HepG2 (cell line): ENCODE measurements at regions not wholly inside any gene's neighbourhood (a gene's known extent, or its start where the extent isn't known, plus 50 kb on each side); places are given as distances from the start of the nearest gene placed in this dataset.

ENCODE experiments used
- ATAC-seq: fragments of 200-7000 bp; cut with Tn5 transposase; 3 replicates; pipeline ENCODE4 v1.9.1; 2020; ENCODE audit warnings: mild to moderate bottlenecking, moderate library complexity
- BruUV-seq: library from RNA; stranded (reverse); fragments of 400-500 nt; replicated peaks from 2 replicates; lab custom pipeline; 2021; lab: Mats Ljungman, UMichigan
- CTCF ChIA-PET: fragments of 300-600 bp; formaldehyde crosslinking; extraction: SDS; loops from one replicate; lab custom pipeline; 2021; ENCODE audit warnings: low total read pairs, inconsistent platforms, low intra/inter-chr PET ratio; lab: Yijun Ruan, JAX
- POLR2A ChIA-PET: fragments of 350-600 bp; sonication (Branson Sonifier 250); formaldehyde crosslinking; loops from one replicate; lab custom pipeline; 2020; ENCODE audit warnings: antibody characterized with exemption, inconsistent platforms; lab: Yijun Ruan, JAX
- DNase-seq: peaks from one replicate; pipeline ENCODE4 v3.0.0-alpha.2; 2015; ENCODE audit warnings: low spot score
- FAIRE-seq: peaks from 3 replicates; lab custom pipeline; 2011; peaks lifted over from hg19 to GRCh38; lab: Jason Lieb, UNC
- H2AFZ ChIP-seq: one replicate; pipeline ENCODE4 v1.6.1; 2011; ENCODE audit warnings: low read length, inconsistent platforms
- H3K27ac ChIP-seq: fragments of 300-600 bp; 3 replicates; pipeline ENCODE4 v1.8.0; 2011; ENCODE audit warnings: mixed run types, mild to moderate bottlenecking, mixed read lengths, low read length, inconsistent platforms; ENCODE audit not compliant: insufficient read depth; ENCODE audit errors: extremely low read length
- H3K27me3 ChIP-seq, 2 experiments: fragments of 200-600 bp in 1 of 2; 2 replicates in 1 of 2; 3 replicates in 1 of 2; pipeline versions ENCODE4 v1.6.0 to v1.8.0; 2011; ENCODE audit warnings: low read length in 2 of 2, mild to moderate bottlenecking in 2 of 2, moderate library complexity in 2 of 2, inconsistent platforms in 1 of 2; ENCODE audit not compliant: insufficient read depth in 2 of 2, control insufficient read depth in 1 of 2
- H3K36me3 ChIP-seq, 2 experiments: fragments of 200-600 bp in 1 of 2; replicated peaks in 1 of 2; 2 replicates in 1 of 2; 3 replicates in 1 of 2; pipeline versions ENCODE4 v1.5.1 to v1.8.0; 2011; ENCODE audit warnings: low read length in 2 of 2, inconsistent platforms in 1 of 2; ENCODE audit not compliant: insufficient read depth in 2 of 2, control insufficient read depth in 1 of 2
- H3K4me1 ChIP-seq: 2 replicates; pipeline ENCODE4 v1.5.1; 2012; ENCODE audit warnings: low read length, inconsistent platforms; ENCODE audit not compliant: insufficient read depth
- H3K4me2 ChIP-seq: 2 replicates; pipeline ENCODE4 v1.6.0; 2011; ENCODE audit warnings: low read depth, low read length, inconsistent platforms
- H3K4me3 ChIP-seq, 3 experiments: fragments of 200-600 bp in 1 of 3; sonication (generic), shearing (Covaris generic) in 1 of 3; replicated peaks in 1 of 3; 2 replicates each; pipeline ENCODE4 v1.5.1; 2011 to 2016; ENCODE audit warnings: low read length in 3 of 3, inconsistent platforms in 2 of 3, low read depth in 2 of 3, mild to moderate bottlenecking in 2 of 3, control low read depth in 1 of 3, mixed read lengths in 1 of 3; ENCODE audit not compliant: insufficient read depth in 1 of 3
- H3K79me2 ChIP-seq: one replicate; pipeline ENCODE4 v1.6.1; 2011; ENCODE audit warnings: low read length, inconsistent platforms; ENCODE audit not compliant: insufficient read depth
- H3K9ac ChIP-seq: 2 replicates; pipeline ENCODE4 v1.6.0; 2011; ENCODE audit warnings: mild to moderate bottlenecking, low read depth, low read length, inconsistent platforms; ENCODE audit not compliant: insufficient read depth
- H3K9me3 ChIP-seq: 2 replicates; pipeline ENCODE4 v1.5.1; 2012; ENCODE audit warnings: mild to moderate bottlenecking, low read length
- H4K20me1 ChIP-seq: 2 replicates; pipeline ENCODE4 v1.6.0; 2011; ENCODE audit warnings: inconsistent platforms, mild to moderate bottlenecking, low read length, moderate library complexity; ENCODE audit not compliant: insufficient read depth
- ATF2 ChIP-seq: sonication (generic); formaldehyde crosslinking; IDR thresholded peaks from 2 replicates; pipeline ENCODE4 v1.4.0; 2020; ENCODE audit warnings: missing genetic modification reagents
- HNRNPLL ChIP-seq: fragments of 200-400 bp; formaldehyde crosslinking; IDR thresholded peaks from 2 replicates; pipeline ENCODE4 v1.6.1; 2017; ENCODE audit warnings: mild to moderate bottlenecking, low read depth, low read length; ENCODE audit not compliant: poor library complexity, severe bottlenecking
- SPEN ChIP-seq: sonication (generic); formaldehyde crosslinking; IDR thresholded peaks from 2 replicates; pipeline ENCODE4 v1.5.1; 2020; ENCODE audit warnings: low read depth, mild to moderate bottlenecking, missing genetic modification reagents
- ZNF430 ChIP-seq: sonication (generic); formaldehyde crosslinking; IDR thresholded peaks from 2 replicates; pipeline ENCODE4 v1.9.0; 2021; ENCODE audit warnings: mild to moderate bottlenecking, missing genetic modification reagents
- WGBS: methylation state at CpG from one replicate; pipeline ENCODE4 v1.1.6; 2017; ENCODE audit warnings: low lambda C conversion rate; 5-methylcytosine and 5-hydroxymethylcytosine counted together
- in situ Hi-C: cut with HindIII; loops from 2 replicates; pipeline ENCODE4 v1.10.0; 2017; ENCODE audit warnings: low pct_unique_long_range_greater_than_20kb; ENCODE audit not compliant: extremely low pct_ligation_motif_present
- intact Hi-C: fragments of 100-400 bp; cut with micrococcal nuclease; formaldehyde crosslinking; loops from one replicate; pipeline ENCODE4 v1.10.0; 2022; ENCODE audit not compliant: unreplicated experiment
- TF ChIP-seq, protein P1 (sequence below): sonication (generic); formaldehyde crosslinking; IDR thresholded peaks from 2 replicates; pipeline ENCODE4 v1.4.0; 2020; ENCODE audit warnings: missing genetic modification reagents
- TF ChIP-seq, protein P2 (sequence below): sonication (generic); formaldehyde crosslinking; IDR thresholded peaks from 2 replicates; pipeline ENCODE4 v1.9.0; 2021; ENCODE audit warnings: mild to moderate bottlenecking, missing genetic modification reagents

GRCh38 chr3:43217633-43218032 lies 68.7 kb upstream of the SNRK start:
- FAIRE-seq (no peak), ATAC-seq (no peak), DNase-seq (no peak)
- Histone ChIP-seq H3K27me3 (peaks cover 0 to 8% of the 10 kb centered on the region in 2 experiments; a peak in 1 of 5 replicates), H3K79me2 (no peaks in the 10 kb centered on the region), H3K4me3 (no peak overlapping the region), H3K27ac (no peak overlapping the region), H3K9ac (no peak overlapping the region), H3K4me2 (no peak overlapping the region), H4K20me1 (no peaks in the 10 kb centered on the region), H3K36me3 (no peaks in the 10 kb centered on the region), H2AFZ (no peak overlapping the region), H3K9me3 (no peaks in the 10 kb centered on the region), H3K4me1 (peaks cover 5% of the 10 kb centered on the region; the same call in 1 of the 2 replicates)
- BruUV-seq: no TSS peak
- intact Hi-C loops: no loop called here
- TF ChIP-seq, protein P1, sequence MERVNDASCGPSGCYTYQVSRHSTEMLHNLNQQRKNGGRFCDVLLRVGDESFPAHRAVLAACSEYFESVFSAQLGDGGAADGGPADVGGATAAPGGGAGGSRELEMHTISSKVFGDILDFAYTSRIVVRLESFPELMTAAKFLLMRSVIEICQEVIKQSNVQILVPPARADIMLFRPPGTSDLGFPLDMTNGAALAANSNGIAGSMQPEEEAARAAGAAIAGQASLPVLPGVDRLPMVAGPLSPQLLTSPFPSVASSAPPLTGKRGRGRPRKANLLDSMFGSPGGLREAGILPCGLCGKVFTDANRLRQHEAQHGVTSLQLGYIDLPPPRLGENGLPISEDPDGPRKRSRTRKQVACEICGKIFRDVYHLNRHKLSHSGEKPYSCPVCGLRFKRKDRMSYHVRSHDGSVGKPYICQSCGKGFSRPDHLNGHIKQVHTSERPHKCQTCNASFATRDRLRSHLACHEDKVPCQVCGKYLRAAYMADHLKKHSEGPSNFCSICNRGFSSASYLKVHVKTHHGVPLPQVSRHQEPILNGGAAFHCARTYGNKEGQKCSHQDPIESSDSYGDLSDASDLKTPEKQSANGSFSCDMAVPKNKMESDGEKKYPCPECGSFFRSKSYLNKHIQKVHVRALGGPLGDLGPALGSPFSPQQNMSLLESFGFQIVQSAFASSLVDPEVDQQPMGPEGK: no peak
- no peak for TF ChIP-seq ATF2 (CRISPR knock-in tag)
- in situ Hi-C loops: no loop called here
- CTCF ChIA-PET: no interaction called here
- POLR2A ChIA-PET: no interaction called here
- 50% methylated on average over 4 of the region's 4 CpGs for WGBS

DNA sequence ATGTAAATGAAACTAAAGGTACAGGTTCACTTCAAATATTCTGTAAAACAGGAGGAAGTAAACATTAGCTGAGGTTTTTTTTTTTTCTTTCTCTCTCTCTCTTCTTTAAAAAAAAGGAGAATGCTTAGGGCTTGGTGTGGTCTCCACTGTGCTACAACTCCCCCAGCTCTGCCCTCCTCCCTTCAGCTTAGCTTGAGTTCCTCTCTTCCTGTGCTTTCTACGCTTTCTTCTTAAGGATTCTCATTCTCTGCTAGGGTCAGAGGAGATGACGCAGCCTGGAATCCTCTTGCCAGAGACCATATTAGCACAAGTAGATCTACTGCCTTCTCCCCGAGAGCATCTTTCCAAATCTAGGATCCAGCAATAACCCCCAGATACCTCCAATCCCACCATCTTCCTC lies 69.1 kb upstream of the SNRK start:
- Histone ChIP-seq H3K9ac (no peak overlapping the region), H3K27me3 (peaks cover 0 to 8% of the 10 kb centered on the region in 2 experiments; a peak in 1 of 5 replicates), H4K20me1 (no peaks in the 10 kb centered on the region), H3K79me2 (no peaks in the 10 kb centered on the region), H3K4me1 (peaks cover 5% of the 10 kb centered on the region; the same call in 1 of the 2 replicates), H3K4me2 (no peak overlapping the region), H3K27ac (no peak overlapping the region), H2AFZ (no peak overlapping the region), H3K9me3 (no peaks in the 10 kb centered on the region), H3K4me3 (no peak overlapping the region), H3K36me3 (no peaks in the 10 kb centered on the region)
- no peak for ATAC-seq
- CTCF ChIA-PET: no interaction called here
- intact Hi-C loops: no loop called here
- in situ Hi-C loops: no loop called here
- BruUV-seq: no TSS peak
- TF ChIP-seq ZNF430 (no peak), HNRNPLL (no peak), SPEN (CRISPR knock-in tag) (no peak)
- TF ChIP-seq, protein P2, sequence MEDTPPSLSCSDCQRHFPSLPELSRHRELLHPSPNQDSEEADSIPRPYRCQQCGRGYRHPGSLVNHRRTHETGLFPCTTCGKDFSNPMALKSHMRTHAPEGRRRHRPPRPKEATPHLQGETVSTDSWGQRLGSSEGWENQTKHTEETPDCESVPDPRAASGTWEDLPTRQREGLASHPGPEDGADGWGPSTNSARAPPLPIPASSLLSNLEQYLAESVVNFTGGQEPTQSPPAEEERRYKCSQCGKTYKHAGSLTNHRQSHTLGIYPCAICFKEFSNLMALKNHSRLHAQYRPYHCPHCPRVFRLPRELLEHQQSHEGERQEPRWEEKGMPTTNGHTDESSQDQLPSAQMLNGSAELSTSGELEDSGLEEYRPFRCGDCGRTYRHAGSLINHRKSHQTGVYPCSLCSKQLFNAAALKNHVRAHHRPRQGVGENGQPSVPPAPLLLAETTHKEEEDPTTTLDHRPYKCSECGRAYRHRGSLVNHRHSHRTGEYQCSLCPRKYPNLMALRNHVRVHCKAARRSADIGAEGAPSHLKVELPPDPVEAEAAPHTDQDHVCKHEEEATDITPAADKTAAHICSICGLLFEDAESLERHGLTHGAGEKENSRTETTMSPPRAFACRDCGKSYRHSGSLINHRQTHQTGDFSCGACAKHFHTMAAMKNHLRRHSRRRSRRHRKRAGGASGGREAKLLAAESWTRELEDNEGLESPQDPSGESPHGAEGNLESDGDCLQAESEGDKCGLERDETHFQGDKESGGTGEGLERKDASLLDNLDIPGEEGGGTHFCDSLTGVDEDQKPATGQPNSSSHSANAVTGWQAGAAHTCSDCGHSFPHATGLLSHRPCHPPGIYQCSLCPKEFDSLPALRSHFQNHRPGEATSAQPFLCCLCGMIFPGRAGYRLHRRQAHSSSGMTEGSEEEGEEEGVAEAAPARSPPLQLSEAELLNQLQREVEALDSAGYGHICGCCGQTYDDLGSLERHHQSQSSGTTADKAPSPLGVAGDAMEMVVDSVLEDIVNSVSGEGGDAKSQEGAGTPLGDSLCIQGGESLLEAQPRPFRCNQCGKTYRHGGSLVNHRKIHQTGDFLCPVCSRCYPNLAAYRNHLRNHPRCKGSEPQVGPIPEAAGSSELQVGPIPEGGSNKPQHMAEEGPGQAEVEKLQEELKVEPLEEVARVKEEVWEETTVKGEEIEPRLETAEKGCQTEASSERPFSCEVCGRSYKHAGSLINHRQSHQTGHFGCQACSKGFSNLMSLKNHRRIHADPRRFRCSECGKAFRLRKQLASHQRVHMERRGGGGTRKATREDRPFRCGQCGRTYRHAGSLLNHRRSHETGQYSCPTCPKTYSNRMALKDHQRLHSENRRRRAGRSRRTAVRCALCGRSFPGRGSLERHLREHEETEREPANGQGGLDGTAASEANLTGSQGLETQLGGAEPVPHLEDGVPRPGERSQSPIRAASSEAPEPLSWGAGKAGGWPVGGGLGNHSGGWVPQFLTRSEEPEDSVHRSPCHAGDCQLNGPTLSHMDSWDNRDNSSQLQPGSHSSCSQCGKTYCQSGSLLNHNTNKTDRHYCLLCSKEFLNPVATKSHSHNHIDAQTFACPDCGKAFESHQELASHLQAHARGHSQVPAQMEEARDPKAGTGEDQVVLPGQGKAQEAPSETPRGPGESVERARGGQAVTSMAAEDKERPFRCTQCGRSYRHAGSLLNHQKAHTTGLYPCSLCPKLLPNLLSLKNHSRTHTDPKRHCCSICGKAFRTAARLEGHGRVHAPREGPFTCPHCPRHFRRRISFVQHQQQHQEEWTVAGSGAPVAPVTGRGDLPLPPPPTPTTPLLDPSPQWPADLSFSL (CRISPR knock-in tag): no peak
- DNase-seq: no peak
- POLR2A ChIA-PET: no interaction called here
- no peak for FAIRE-seq
- WGBS: 40% methylated on average over 3 of the region's 3 CpGs
